Erythroblast (primary cell): ENCODE measurements at regions not wholly inside any gene's neighbourhood (a gene's known extent, or its start where the extent isn't known, plus 50 kb on each side); places are given as distances from the start of the nearest gene placed in this dataset.

Source experiments
- GATA1 ChIP-seq: IDR thresholded peaks from 2 replicates; pipeline ENCODE4 v1.6.1; 2011; ENCODE audit warnings: low read depth, mild to moderate bottlenecking, control low read depth, low read length, moderate library complexity
- POLR2A ChIP-seq: IDR thresholded peaks from 2 replicates; pipeline ENCODE4 v1.6.1; 2011; ENCODE audit warnings: mild to moderate bottlenecking, low read length

- TF ChIP-seq POLR2A (no peak), GATA1 (no peak)
Measured at GRCh38 chr7:124590814-124591213, 174.8 kb downstream of the GPR37 start.
